DMS114 treated with DMSO at 0.1 percent for 48 hours (cell line): ENCODE measurements at regions not wholly inside any gene's neighbourhood (a gene's known extent, or its start where the extent isn't known, plus 50 kb on each side); places are given as distances from the start of the nearest gene placed in this dataset.
"Not testable (repeated sequence)": the region's sequence is repeated elsewhere in the genome, so short reads cannot be mapped to it uniquely, and the experiment has no call there.

ENCODE experiments used
- DNase-seq: peaks from one replicate; lab custom pipeline; 2025; ENCODE audit not compliant: unreplicated experiment; lab: John Stamatoyannopoulos, UW

GRCh38 chr18:11388755-11389680 lies 220.4 kb upstream of the SLC35G4 start:
- no peak for DNase-seq

- DNase-seq, result no peak
Observed at GRCh38 chr18:11387880-11388279, 221.5 kb upstream of the SLC35G4 start.

DNA sequence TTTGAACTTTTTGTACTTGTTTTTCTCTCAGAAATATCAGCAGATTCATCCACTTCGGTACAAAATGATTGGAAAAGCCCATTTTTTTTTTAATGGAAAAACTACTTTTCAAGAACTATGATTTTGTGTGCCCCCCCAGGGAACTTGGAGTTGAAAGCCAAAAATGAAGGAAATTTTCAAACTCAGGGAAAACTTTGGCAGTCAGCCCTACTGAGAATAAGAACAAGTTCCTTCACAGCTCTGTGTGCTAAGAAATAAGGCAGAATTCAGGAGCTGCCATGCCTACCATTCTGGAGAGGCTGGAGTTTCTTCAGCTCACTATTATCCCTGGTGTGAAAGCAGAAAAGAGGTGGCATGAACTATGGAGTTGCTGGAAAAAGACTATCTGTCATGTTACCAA lies 226.0 kb upstream of the SLC35G4 start:
- DNase-seq, result no peak

GRCh38 chr18:11380968-11381367 lies 228.4 kb upstream of the SLC35G4 start:
- DNase-seq, result no peak

GRCh38 chr18:11379660-11380059 lies 229.7 kb upstream of the SLC35G4 start:
- no peak for DNase-seq

GRCh38 chr18:11377766-11378540 lies 228.6 kb upstream of the PIEZO2 start:
- no peak for DNase-seq

DNA sequence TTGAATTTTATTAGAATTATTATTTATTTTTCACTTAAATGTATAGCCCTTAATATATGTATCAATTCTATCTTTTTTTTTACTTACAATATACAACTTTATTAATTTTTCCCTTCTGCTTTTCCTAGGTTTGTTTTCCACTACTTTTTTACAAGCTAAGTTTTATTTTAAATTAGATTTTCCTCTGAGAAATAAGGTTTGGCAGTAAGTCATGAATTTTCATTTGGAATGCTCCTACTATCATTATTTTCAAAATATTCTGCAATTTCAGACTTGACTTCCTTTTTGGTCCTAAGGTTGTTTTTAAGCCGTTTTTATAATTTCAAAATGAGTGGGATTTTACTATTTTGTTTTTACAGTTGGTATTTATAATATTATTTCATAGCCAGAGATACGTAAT lies 222.8 kb upstream of the PIEZO2 start:
- DNase-seq, result no peak

GRCh38 chr18:11369556-11369955 lies 220.2 kb upstream of the PIEZO2 start:
- no peak for DNase-seq

- DNase-seq, result no peak
Observed at GRCh38 chr18:11368020-11368419, 218.7 kb upstream of the PIEZO2 start.

- DNase-seq, result no peak
Observed at GRCh38 chr18:11367351-11367750, 218.0 kb upstream of the PIEZO2 start.

DNA sequence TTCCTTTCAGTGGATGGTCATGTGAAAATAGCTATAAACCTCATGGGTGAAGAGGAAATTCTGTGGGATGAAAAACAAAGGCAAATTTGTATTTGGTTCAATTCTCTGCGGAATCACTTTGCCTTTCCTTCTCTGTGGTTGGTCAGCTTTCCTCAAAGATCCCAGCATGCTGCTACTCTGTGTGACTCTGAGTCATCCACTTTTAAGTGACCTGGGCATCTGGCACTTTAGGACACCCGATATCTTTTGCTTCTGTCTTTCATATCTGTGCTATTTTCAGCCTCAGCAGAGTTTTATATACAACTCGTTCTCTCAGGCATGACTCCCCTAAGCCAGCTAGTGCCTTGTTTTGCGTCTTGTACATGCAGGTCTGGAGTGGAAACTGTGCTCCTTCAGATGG lies 217.0 kb upstream of the PIEZO2 start:
- no peak for DNase-seq

DNA sequence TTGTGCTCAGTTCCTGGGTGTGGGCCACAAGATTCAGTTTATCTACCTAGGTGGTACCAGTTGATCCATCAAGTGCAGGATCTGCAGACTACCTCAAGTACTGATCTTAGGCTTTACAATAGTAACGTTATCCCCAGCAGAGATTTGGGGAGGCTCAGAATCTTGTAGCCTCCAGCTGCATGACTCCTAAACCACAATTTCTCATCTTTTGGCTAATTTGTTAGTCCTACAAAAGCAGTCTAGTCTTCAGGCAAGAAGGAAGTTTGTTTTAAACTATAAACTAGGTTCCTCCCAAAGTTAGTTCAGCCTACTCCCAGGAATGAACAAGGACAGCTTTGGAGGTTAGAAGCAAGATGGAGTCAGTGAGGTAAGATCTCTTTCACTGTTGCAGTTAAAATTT lies 213.5 kb upstream of the PIEZO2 start:
- DNase-seq, result no peak

- not testable (repeated sequence) for DNase-seq
Observed at GRCh38 chr18:11361862-11362261, 212.5 kb upstream of the PIEZO2 start.

DNA sequence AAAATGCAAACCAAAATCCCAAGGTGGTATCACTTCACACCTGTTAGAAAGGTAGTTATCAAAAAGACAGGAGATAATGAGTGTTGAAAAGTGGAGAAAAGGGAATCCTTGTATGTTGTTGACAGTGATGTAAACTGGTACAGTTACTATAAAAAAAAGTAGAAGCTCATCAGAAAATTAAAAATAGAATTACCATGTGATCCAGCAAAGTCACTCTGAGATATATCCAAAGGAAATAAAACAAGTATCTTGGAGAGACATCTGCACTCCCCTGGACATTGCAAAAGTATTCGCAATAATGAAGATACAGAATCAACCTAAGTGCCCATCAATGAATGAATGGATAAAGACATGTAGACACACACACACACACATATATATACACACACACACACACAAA lies 208.3 kb upstream of the PIEZO2 start:
- no peak for DNase-seq

DNA sequence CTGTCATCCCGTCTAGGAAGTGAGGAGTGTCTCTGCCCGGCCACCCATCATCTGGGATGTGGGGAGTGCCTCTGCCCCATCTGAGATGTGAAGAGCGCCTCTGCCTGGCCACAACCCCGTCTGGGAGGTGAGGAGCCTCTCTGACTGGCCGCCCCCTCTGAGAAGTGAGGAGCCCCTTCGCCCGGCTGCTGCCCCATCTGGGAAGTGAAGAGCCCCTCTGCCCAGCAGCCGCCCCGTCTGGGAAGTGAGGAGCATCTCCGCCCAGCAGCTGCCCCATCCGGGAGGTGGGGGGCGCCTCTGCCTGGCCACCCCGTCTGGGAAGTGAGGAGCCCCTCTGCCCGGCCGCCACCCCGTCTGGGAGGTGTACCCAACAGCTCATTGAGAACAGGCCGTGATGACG lies 195.2 kb upstream of the PIEZO2 start:
- not testable (repeated sequence) for DNase-seq

GRCh38 chr18:11343096-11343495 lies 193.7 kb upstream of the PIEZO2 start:
- no peak for DNase-seq

GRCh38 chr18:11342115-11342514 lies 192.7 kb upstream of the PIEZO2 start:
- not testable (repeated sequence) for DNase-seq

DNA sequence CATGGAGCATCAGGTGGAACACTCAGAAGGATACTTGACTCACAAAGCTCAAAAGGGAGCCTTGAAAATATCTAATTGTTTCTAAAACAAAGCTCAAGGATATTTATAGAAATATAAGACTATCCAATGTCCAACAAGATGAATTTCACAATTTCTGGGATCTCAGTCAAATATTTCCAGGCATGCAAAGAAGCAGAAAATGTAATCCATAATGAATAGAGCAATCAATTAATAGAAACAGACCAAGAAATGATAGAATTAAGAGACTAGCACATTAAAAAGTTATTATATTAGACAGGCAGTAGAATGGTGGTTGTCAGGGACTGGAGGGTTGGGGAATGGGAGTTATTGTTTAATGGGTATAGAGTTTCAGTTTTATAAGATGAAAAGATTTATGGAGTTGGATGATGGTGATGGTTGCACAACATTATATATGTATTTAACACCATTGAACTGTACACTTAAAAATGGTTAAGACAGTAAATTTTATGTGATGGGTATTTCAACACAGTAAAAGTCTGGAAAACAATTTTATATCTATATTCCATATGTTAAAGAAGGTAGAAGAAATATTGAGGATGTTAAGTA lies 189.9 kb upstream of the PIEZO2 start:
- no peak for DNase-seq

DNA sequence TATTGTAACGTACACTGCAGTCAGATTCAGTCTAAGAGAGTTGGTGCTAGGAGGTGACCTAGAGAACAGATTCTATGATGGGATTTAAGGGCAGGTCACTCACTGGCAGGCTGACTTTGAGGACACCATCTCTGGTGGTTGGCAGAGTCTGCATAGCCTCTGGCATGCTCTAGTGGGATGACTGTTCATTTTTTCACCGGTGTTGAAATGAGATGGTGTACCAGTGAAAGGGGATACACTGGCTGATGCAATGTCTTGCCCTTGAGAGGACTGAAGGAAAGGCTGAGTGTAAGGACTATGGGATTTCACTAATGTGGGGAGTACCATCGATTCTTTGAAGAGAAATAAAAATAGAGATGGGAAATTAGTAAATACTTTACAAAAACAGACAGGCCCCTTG lies 186.9 kb upstream of the PIEZO2 start:
- no peak for DNase-seq

GRCh38 chr18:11327391-11328009 lies 178.1 kb upstream of the PIEZO2 start:
- DNase-seq, result no peak
